Breast epithelium (tissue), 4 donors: ENCODE measurements at regions not wholly inside any gene's neighbourhood (a gene's known extent, or its start where the extent isn't known, plus 50 kb on each side); places are given as distances from the start of the nearest gene placed in this dataset.

Experiments
- DNase-seq, 2 donors: peaks; one replicate each; pipeline ENCODE4 v3.0.0-alpha.2; 2019; ENCODE audit warnings: low spot score in 2 of 2
- H3K27ac ChIP-seq, 2 donors: fragments of 200-600 bp; sonication (generic) in 1 of 2; one replicate each; pipeline ENCODE4 v1.5.1; 2016 to 2019; ENCODE audit warnings: mild to moderate bottlenecking in 1 of 2
- H3K27me3 ChIP-seq, 2 donors: fragments of 200-600 bp; sonication (generic) in 1 of 2; one replicate each; pipeline versions ENCODE4 v1.5.1 to v1.6.0; 2017 to 2019; ENCODE audit warnings: control low read depth in 1 of 2, mild to moderate bottlenecking in 1 of 2
- H3K36me3 ChIP-seq: fragments of 200-600 bp; one replicate; pipeline ENCODE4 v1.5.1; 2019
- H3K4me1 ChIP-seq, 2 donors: fragments of 200-600 bp; sonication (generic); one replicate each; pipeline ENCODE4 v1.5.1; 2016 to 2019; ENCODE audit warnings: control low read depth in 1 of 2
- H3K4me3 ChIP-seq, 3 donors: fragments of 200-600 bp; sonication (generic); 1 replicate in 2 of 3; 2 replicates in 1 of 3; pipeline ENCODE4 v1.5.1; 2016 to 2019; ENCODE audit warnings: mild to moderate bottlenecking in 3 of 3, moderate library complexity in 2 of 3
- H3K9me3 ChIP-seq, 2 donors: fragments of 200-600 bp; sonication (generic) in 1 of 2; one replicate each; pipeline ENCODE4 v1.5.1; 2016 to 2019; ENCODE audit warnings: control low read depth in 1 of 2
- CTCF ChIP-seq, 3 donors: fragments of 450-650 bp; IDR thresholded peaks; one replicate each; pipeline ENCODE4 v1.5.1; 2016 to 2017; ENCODE audit warnings: antibody characterized with exemption in 3 of 3, mild to moderate bottlenecking in 3 of 3, moderate library complexity in 3 of 3
- POLR2A ChIP-seq: fragments of 450-650 bp; IDR thresholded peaks from one replicate; pipeline ENCODE4 v1.6.1; 2016; ENCODE audit warnings: antibody characterized with exemption, mild to moderate bottlenecking, moderate library complexity
- POLR2AphosphoS5 ChIP-seq, 3 donors: sonication (generic); formaldehyde crosslinking; IDR thresholded peaks; one replicate each; pipeline ENCODE4 v1.6.1; 2017; ENCODE audit warnings: antibody characterized with exemption in 3 of 3
- intact Hi-C: fragments of 100-400 bp; cut with DNase I; formaldehyde crosslinking; loops from one replicate; pipeline ENCODE4 v1.15.1; 2023; ENCODE audit warnings: low total_unique reads

- intact Hi-C loops, result no loop called here
- H3K4me1 ChIP-seq, result no peaks in the 10 kb centered on the region
- peak overlapping the region in 1 of 2 donors; percentile 42 for H3K27ac ChIP-seq
- TF ChIP-seq POLR2A (no peak), CTCF (IDR thresholded peaks at IDR 0.05) (no peak), POLR2AphosphoS5 (IDR thresholded peaks at IDR 0.05) (no peak)
- no peaks in the 10 kb centered on the region for H3K9me3 ChIP-seq
- no peak overlapping the region for H3K4me3 ChIP-seq
- no peaks in the 10 kb centered on the region for H3K27me3 ChIP-seq
- no peak for DNase-seq
- no peaks in the 10 kb centered on the region for H3K36me3 ChIP-seq
These were observed 201.3 kb upstream of the PRICKLE2 start for GRCh38 chr3:64426551-64426950.

- no peak overlapping the region for H3K27ac ChIP-seq
- intact Hi-C loops, result no loop called here
These were observed 197.7 kb upstream of the PRICKLE2 start for GRCh38 chr3:64422932-64423331.

GRCh38 chr3:64422192-64422591 is 196.9 kb upstream of the PRICKLE2 start:
- H3K4me1 ChIP-seq, result no peaks in the 10 kb centered on the region
- no peak overlapping the region for H3K27ac ChIP-seq
- TF ChIP-seq POLR2AphosphoS5 (IDR thresholded peaks at IDR 0.05) (no peak), POLR2A (no peak), CTCF (IDR thresholded peaks at IDR 0.05) (no peak)
- intact Hi-C loops, result no loop called here
- no peaks in the 10 kb centered on the region for H3K27me3 ChIP-seq
- H3K9me3 ChIP-seq, result no peaks in the 10 kb centered on the region
- DNase-seq, result no peak
- H3K36me3 ChIP-seq, result no peaks in the 10 kb centered on the region
- no peak overlapping the region for H3K4me3 ChIP-seq

More at GRCh38 chr3:64422932-64423331, 197.7 kb upstream of the PRICKLE2 start:
- H3K27me3 ChIP-seq, result no peaks in the 10 kb centered on the region
- H3K4me3 ChIP-seq, result no peak overlapping the region
- H3K36me3 ChIP-seq, result no peaks in the 10 kb centered on the region
- no peaks in the 10 kb centered on the region for H3K9me3 ChIP-seq
- no peaks in the 10 kb centered on the region for H3K4me1 ChIP-seq
- TF ChIP-seq POLR2A (no peak), POLR2AphosphoS5 (IDR thresholded peaks at IDR 0.05) (no peak), CTCF (IDR thresholded peaks at IDR 0.05) (no peak)
- DNase-seq, result no peak

- Histone ChIP-seq H3K27ac (no peak overlapping the region), H3K9me3 (no peaks in the 10 kb centered on the region), H3K4me3 (no peak overlapping the region), H3K36me3 (no peaks in the 10 kb centered on the region), H3K27me3 (no peaks in the 10 kb centered on the region), H3K4me1 (no peaks in the 10 kb centered on the region)
- intact Hi-C loops, result no loop called here
- no peak for TF ChIP-seq CTCF (IDR thresholded peaks at IDR 0.05)
- no peak for TF ChIP-seq POLR2AphosphoS5 (IDR thresholded peaks at IDR 0.05)
- no peak for TF ChIP-seq POLR2A
- DNase-seq, result no peak
These were observed 192.6 kb upstream of the PRICKLE2 start for GRCh38 chr3:64417816-64418215.

GRCh38 chr3:64414043-64414442 is 188.8 kb upstream of the PRICKLE2 start:
- H3K4me1 ChIP-seq, result no peaks in the 10 kb centered on the region
- no peaks in the 10 kb centered on the region for H3K36me3 ChIP-seq
- no peak overlapping the region for H3K27ac ChIP-seq
- TF ChIP-seq POLR2AphosphoS5 (IDR thresholded peaks at IDR 0.05) (no peak), POLR2A (no peak), CTCF (IDR thresholded peaks at IDR 0.05) (no peak)
- no peak for DNase-seq
- no peak overlapping the region for H3K4me3 ChIP-seq
- intact Hi-C loops, result no loop called here
- H3K9me3 ChIP-seq, result no peaks in the 10 kb centered on the region
- H3K27me3 ChIP-seq, result no peaks in the 10 kb centered on the region
